Activated naive CD4-positive, alpha-beta T cell treated with anti-CD3 and anti-CD28 coated beads for 36 hours (primary cell): ENCODE measurements at regions not wholly inside any gene's neighbourhood (a gene's known extent, or its start where the extent isn't known, plus 50 kb on each side); places are given as distances from the start of the nearest gene placed in this dataset.
"Not testable (repeated sequence)": the region's sequence is repeated elsewhere in the genome, so short reads cannot be mapped to it uniquely, and the experiment has no call there.

Experiments used
- CTCF ChIA-PET: fragments of 350-600 bp; sonication (Branson Sonifier 250); formaldehyde crosslinking; loops from one replicate; lab custom pipeline; 2021; ENCODE audit warnings: antibody characterized with exemption; lab: Charles Lee
- DNase-seq: peaks from one replicate; pipeline ENCODE4 v3.0.0-alpha.2; 2020
- H3K27ac Mint-ChIP-seq: one replicate; pipeline ENCODE4 v1.8.0; 2021; ENCODE audit warnings: mild to moderate bottlenecking, mixed read lengths
- H3K27me3 Mint-ChIP-seq: one replicate; pipeline ENCODE4 v1.8.0; 2021; ENCODE audit warnings: low read depth, mixed read lengths
- H3K36me3 Mint-ChIP-seq: one replicate; pipeline ENCODE4 v1.8.0; 2021; ENCODE audit warnings: low read depth, mixed read lengths
- H3K4me1 Mint-ChIP-seq: one replicate; pipeline ENCODE4 v1.8.0; 2021; ENCODE audit warnings: low read depth, mixed read lengths
- H3K4me3 Mint-ChIP-seq: one replicate; pipeline ENCODE4 v1.8.0; 2021; ENCODE audit warnings: mild to moderate bottlenecking, moderate library complexity, mixed read lengths
- H3K9me3 Mint-ChIP-seq: one replicate; pipeline ENCODE4 v1.8.0; 2021; ENCODE audit warnings: mixed read lengths
- intact Hi-C: fragments of 100-400 bp; cut with micrococcal nuclease; formaldehyde crosslinking; loops from one replicate; pipeline ENCODE4 v1.15.1; 2023

DNA sequence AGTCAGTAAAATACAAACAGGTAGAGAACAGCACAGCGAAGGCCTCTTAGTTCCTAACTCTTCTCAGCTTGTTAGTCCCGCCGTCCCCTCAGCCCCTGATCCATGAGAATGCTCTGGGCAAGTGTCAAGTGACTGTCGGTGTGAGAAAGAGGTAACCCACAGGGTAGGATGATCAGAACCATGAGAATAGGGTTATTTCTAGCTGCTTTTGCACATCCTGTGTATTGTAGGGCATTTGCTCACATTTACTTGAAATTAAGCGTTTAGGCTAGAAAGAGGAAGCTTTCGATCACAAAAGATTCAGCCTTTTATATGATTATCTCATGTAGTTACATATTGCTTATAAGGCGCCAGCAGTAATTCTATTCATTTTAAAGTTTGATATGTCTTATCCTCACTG, 103.0 kb upstream of the PDE10A start:
- intact Hi-C loops: no loop called here
- DNase-seq: no peak
- Mint-ChIP-seq H3K4me1 (no peaks in the 10 kb centered on the region), H3K36me3 (no peaks in the 10 kb centered on the region), H3K27ac (no peak overlapping the region), H3K27me3 (peaks cover 10% of the 10 kb centered on the region), H3K4me3 (no peak overlapping the region), H3K9me3 (no peaks in the 10 kb centered on the region)
- CTCF ChIA-PET: no interaction called here

DNA sequence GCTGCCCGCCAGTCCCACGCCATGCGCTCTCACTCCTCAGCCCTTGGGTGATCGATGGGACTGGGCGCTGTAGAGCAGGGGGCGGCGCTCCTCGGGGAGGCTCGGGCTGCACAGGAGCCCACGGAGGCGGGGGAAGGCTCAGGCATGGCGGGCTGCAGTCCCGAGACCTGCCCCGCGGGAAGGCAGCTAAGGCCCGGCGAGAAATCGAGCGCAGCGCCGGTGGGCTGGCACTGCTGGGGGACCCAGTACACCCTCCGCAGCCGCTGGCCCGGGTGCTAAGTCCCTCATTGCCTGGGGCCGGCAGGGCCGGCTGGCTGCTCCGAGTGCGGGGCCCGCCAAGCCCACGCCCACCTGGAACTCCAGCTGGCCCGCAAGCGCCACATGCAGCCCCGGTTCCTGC, 102.2 kb upstream of the PDE10A start:
- DNase-seq, H3K4me1 Mint-ChIP-seq, H3K36me3 Mint-ChIP-seq, H3K27ac Mint-ChIP-seq, CTCF ChIA-PET, H3K27me3 Mint-ChIP-seq, H3K4me3 Mint-ChIP-seq, intact Hi-C loops, H3K9me3 Mint-ChIP-seq: not testable (repeated sequence)

DNA sequence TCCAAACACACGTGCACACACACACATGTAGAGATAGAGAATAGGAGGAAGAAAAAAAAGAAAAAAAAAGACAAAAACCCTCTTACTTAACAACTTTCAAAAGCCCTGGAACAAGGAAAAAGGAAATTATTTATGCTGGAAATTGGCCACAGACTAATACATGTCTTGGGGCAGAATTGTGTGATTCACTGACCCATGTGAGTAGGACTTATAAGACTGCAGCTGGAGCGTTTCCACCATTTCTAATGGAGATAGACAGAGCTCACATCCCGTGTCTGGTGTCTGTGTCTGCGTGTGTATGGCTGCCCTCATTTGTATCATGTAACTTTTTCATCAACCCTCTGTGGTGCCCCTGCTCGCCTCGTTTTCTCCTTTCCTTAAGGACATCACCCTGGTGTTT, 99.8 kb upstream of the PDE10A start:
- Mint-ChIP-seq H3K9me3 (no peaks in the 10 kb centered on the region), H3K36me3 (no peaks in the 10 kb centered on the region), H3K27me3 (peaks cover 4% of the 10 kb centered on the region), H3K27ac (no peak overlapping the region), H3K4me1 (no peaks in the 10 kb centered on the region), H3K4me3 (no peak overlapping the region)
- CTCF ChIA-PET: no interaction called here
- no peak for DNase-seq
- intact Hi-C loops: no loop called here

DNA sequence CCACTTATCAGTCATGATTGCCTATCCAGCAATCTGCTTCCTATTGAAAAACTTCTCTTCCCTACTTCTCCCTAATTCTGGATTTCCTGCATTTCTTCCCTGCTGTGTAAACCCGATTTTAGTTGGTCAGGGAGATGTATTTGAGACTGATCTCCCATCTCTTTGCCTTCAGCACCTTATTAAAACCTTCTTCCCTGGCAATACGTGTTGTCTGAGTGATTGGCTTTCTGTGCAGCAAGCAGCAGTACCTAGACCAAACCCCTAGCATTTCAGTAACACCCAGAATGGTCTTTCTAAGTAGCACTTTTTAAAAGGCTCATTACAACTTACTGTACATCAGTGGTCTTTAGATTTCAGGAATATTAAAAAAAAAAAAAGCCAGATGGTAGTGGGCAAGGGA, 99.1 kb upstream of the PDE10A start:
- no peak for DNase-seq
- no peak overlapping the region for H3K27ac Mint-ChIP-seq
- H3K4me3 Mint-ChIP-seq: no peak overlapping the region
- H3K4me1 Mint-ChIP-seq: no peaks in the 10 kb centered on the region
- H3K36me3 Mint-ChIP-seq: no peaks in the 10 kb centered on the region
- intact Hi-C loops: no loop called here
- no peaks in the 10 kb centered on the region for H3K9me3 Mint-ChIP-seq
- CTCF ChIA-PET: no interaction called here
- H3K27me3 Mint-ChIP-seq: peaks cover 4% of the 10 kb centered on the region

DNA sequence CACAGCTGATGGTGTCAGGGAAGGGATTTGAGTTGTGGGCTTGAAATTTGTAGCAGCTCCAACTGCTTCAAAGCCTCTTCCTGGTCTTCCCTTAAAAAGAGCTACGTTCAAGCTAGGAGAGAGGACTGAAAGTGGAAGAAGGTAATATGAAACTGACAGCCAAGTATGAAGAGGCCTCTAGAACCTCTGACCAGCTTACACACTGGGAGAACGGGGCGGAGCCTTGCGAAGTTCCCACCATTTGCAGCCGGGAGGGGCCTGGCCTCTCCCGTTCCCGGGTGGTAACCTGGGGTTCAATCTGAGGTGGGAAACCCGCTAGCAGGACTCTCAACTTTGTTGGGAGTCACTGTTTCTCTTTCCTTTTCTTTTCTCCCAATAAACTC, 97.8 kb upstream of the PDE10A start:
- no peaks in the 10 kb centered on the region for H3K9me3 Mint-ChIP-seq
- no peak overlapping the region for H3K27ac Mint-ChIP-seq
- peaks cover 4% of the 10 kb centered on the region for H3K27me3 Mint-ChIP-seq
- no peak overlapping the region for H3K4me3 Mint-ChIP-seq
- intact Hi-C loops: no loop called here
- CTCF ChIA-PET: interaction anchor here (0.7 kb wide), 2 partner anchors 27 to 34 kb away, joined by 3 read pairs; no protein-coding TSS in a partner anchor
- no peaks in the 10 kb centered on the region for H3K36me3 Mint-ChIP-seq
- no peaks in the 10 kb centered on the region for H3K4me1 Mint-ChIP-seq
- DNase-seq: no peak

DNA sequence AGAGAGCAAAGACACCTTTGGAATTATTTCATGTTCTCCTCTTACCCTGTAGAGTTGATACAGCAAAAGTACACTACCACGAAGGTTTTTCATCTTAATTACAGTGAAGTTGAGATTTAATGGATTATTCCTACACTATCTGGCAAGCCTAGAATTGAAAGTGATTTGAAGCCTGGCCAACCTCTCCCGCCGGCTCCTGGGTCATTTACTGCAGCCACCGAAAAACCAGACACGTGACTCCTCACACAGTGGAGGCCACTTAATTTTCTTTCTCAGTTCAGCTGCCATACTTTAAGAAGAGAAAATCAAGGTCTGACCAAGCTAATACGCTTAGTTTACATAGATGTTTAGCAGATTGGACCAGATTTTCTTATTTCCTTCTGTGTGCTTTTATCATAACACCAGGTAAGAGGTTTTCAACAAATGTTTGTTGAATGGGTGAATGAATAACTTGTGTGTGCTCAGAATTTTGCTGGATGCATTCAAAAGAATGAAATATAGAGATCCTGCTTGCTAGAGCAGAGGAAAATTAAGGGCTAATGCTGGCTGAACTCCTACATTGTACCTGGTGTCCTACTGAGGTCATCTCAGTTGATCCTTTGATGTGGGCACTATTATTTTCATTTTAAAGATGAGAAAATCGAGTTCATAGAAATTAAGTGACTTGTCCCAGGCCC, 97.2 kb upstream of the PDE10A start:
- Mint-ChIP-seq H3K4me3 (no peak overlapping the region), H3K27me3 (peaks cover 4% of the 10 kb centered on the region), H3K4me1 (no peaks in the 10 kb centered on the region), H3K9me3 (no peaks in the 10 kb centered on the region), H3K36me3 (no peaks in the 10 kb centered on the region), H3K27ac (no peak overlapping the region)
- intact Hi-C loops: no loop called here
- no peak for DNase-seq
- CTCF ChIA-PET: interaction anchor here (0.7 to 1.3 kb wide), 3 partner anchors 14 to 34 kb away, joined by 3 read pairs; no protein-coding TSS in a partner anchor

DNA sequence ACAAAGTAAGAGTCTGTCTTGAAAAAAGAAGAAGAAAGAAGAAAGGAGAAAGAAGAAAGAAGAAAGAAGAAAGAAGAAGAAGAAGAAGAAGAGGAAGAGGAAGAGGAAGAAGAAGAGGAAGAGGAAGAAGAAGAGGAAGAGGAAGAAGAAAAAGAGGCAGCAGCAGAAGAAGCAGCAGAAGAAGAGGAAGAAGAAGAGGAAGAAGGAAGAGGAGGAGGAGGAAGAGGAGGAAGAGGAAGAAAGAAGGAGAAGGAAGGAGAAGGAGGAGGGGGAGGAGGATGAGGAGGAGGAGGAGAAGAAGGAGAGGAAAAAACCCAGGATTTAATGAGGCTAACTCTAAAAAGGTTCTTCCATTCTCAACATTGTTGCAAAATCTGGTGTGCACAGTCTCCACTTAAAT, 95.4 kb upstream of the PDE10A start:
- no peaks in the 10 kb centered on the region for H3K4me1 Mint-ChIP-seq
- DNase-seq: no peak
- CTCF ChIA-PET: no interaction called here
- H3K36me3 Mint-ChIP-seq: no peaks in the 10 kb centered on the region
- H3K4me3 Mint-ChIP-seq: no peak overlapping the region
- intact Hi-C loops: no loop called here
- no peaks in the 10 kb centered on the region for H3K9me3 Mint-ChIP-seq
- H3K27ac Mint-ChIP-seq: no peak overlapping the region
- H3K27me3 Mint-ChIP-seq: peaks cover 4% of the 10 kb centered on the region

DNA sequence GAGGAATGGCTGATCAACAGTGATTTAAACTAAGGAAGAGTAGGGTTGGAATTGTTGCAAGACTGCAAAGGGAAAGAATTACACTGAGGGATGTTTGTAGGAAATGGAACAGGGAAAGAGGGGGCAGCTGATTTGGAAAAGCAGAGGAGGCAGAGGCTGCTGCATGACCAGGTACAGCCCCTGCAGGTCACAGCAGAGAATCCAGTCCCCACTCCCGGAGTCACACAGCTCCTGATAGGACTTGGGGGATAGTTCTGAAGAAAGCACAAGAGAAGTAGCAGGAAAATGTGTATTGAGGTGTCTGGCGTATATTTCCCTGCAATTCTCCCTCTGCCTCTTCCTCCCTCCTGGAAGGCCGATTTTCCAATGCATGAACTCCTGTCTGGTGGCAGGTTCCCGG, 92.5 kb upstream of the PDE10A start:
- DNase-seq: no peak
- CTCF ChIA-PET: no interaction called here
- H3K9me3 Mint-ChIP-seq: no peaks in the 10 kb centered on the region

DNA sequence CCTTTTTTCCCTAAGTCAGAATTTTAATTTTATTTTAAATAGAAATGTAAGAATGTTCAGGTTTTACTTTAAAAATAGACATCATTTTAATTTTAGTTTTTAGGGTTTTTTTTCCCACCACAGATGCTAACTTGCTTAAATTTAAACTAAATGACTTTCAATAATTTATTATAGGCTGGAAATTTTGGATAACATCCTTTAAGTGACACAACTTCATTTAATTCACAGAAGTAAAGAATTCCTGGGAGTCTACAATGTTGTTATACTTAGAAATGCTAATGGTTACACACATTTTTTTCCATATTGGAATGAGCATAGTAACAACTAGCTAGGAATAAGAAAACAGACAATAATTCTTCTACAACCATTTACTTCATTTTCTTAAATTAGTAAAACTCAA, 90.5 kb upstream of the PDE10A start:
- no peak overlapping the region for H3K27ac Mint-ChIP-seq
- intact Hi-C loops: no loop called here
- H3K4me1 Mint-ChIP-seq: no peaks in the 10 kb centered on the region
- no peaks in the 10 kb centered on the region for H3K27me3 Mint-ChIP-seq
- no peak for DNase-seq
- CTCF ChIA-PET: no interaction called here
- peaks cover 4% of the 10 kb centered on the region for H3K9me3 Mint-ChIP-seq
- H3K4me3 Mint-ChIP-seq: no peak overlapping the region
- no peaks in the 10 kb centered on the region for H3K36me3 Mint-ChIP-seq

More for the DNA sequence above, 92.5 kb upstream of the PDE10A start:
- Mint-ChIP-seq H3K27me3 (no peaks in the 10 kb centered on the region), H3K27ac (no peak overlapping the region), H3K4me3 (no peak overlapping the region), H3K36me3 (no peaks in the 10 kb centered on the region), H3K4me1 (no peaks in the 10 kb centered on the region)
- intact Hi-C loops: no loop called here

DNA sequence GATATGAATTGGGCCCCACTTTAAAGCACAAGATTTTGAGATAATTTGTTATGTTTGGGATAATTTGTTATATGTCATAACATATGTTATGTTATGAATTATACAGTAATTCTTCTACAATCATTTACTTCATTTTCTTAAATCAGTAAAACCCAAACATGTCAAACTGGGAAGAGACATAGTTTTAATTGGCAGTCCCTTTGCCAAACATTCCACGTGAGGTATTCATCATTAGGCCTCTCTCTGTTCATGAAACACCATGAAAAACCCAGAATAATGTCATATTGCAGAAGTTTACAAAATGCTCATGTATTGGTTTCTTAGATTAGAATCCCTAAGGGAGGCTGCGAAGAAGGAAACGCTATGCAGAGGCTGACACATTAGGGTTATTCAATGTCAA, 89.4 kb upstream of the PDE10A start:
- H3K27ac Mint-ChIP-seq: no peak overlapping the region
- DNase-seq: no peak
- CTCF ChIA-PET: no interaction called here
- H3K4me3 Mint-ChIP-seq: no peak overlapping the region
- H3K27me3 Mint-ChIP-seq: no peaks in the 10 kb centered on the region
- intact Hi-C loops: no loop called here
- H3K4me1 Mint-ChIP-seq: no peaks in the 10 kb centered on the region
- peaks cover 4% of the 10 kb centered on the region for H3K9me3 Mint-ChIP-seq
- no peaks in the 10 kb centered on the region for H3K36me3 Mint-ChIP-seq

DNA sequence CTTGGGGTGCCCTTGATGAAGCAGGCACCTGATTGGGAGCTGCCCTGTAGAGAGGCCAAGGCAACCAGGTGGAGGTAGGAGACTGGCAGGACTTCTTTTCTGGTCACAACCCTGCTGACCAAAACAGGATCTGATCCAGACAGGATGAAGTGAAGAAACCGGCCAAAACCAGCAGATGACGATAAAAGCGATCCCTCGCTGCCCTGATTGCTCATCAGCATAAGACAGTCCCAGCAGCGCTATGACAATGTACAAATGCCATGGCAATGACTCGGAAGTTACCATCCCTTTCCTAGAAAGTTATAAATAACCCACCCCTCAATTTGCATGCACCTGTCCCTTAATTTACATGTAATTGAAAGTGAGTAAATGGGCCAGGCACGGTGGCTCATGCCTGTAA, 88.4 kb upstream of the PDE10A start:
- Mint-ChIP-seq H3K27me3 (no peaks in the 10 kb centered on the region), H3K9me3 (peaks cover 4% of the 10 kb centered on the region), H3K4me3 (no peak overlapping the region), H3K27ac (no peak overlapping the region), H3K36me3 (no peaks in the 10 kb centered on the region), H3K4me1 (no peaks in the 10 kb centered on the region)
- intact Hi-C loops: no loop called here
- CTCF ChIA-PET: no interaction called here
- DNase-seq: no peak

DNA sequence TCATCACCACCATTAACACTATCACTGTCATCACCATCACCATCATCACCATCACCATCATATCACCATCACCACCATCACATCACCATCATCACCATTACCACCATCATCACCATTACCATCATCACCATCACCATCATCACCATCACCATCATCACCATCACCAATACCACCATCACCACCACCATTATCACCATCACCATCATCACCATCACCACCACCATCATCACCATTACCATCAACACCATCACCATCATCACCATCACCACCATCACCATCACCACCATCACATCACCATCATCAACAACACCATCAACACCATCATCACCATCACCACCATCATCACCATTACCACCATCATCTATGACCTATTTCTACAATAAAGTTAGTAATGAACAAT, 86.1 kb upstream of the PDE10A start:
- Mint-ChIP-seq H3K27ac (no peak overlapping the region), H3K4me1 (no peaks in the 10 kb centered on the region), H3K27me3 (no peaks in the 10 kb centered on the region), H3K36me3 (no peaks in the 10 kb centered on the region), H3K4me3 (no peak overlapping the region), H3K9me3 (peaks cover 4% of the 10 kb centered on the region)
- no peak for DNase-seq
- CTCF ChIA-PET: no interaction called here
- intact Hi-C loops: no loop called here

DNA sequence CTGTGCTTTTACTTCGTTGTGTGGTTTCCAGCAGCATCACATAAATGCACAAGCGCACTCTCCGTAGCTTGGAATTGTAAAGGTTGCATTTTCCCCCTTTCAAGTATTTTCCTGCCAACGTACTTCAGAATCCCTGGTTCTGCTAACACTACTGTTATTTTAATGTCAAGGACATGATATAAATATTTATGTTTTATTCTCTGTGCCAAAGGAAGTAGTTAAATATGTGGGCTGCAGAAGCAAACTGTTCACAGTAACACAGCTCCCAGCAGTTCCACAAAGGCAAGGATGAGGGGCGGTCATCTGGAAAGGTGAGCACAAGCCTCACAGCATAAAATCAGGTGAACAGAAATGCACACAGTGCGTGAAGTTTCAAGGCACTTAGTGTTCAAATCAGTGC, 85.3 kb upstream of the PDE10A start:
- DNase-seq: no peak
- H3K4me3 Mint-ChIP-seq: no peak overlapping the region
- H3K27ac Mint-ChIP-seq: no peak overlapping the region
- H3K4me1 Mint-ChIP-seq: no peaks in the 10 kb centered on the region
- H3K9me3 Mint-ChIP-seq: peaks cover 4% of the 10 kb centered on the region
- no peaks in the 10 kb centered on the region for H3K36me3 Mint-ChIP-seq
- CTCF ChIA-PET: no interaction called here
- no peaks in the 10 kb centered on the region for H3K27me3 Mint-ChIP-seq
- intact Hi-C loops: no loop called here
